Kidney (tissue), 13 donors: ENCODE measurements at regions not wholly inside any gene's neighbourhood (a gene's known extent, or its start where the extent isn't known, plus 50 kb on each side); places are given as distances from the start of the nearest gene placed in this dataset.

Experiments used
- DNase-seq, 5 donors: peaks; one replicate each; pipeline ENCODE4 v3.0.0-alpha.2; 2013 to 2020
- FAIRE-seq: peaks from 2 replicates; lab custom pipeline; 2012; peaks lifted over from hg19 to GRCh38; lab: Jason Lieb, UNC
- H3K27ac ChIP-seq, 2 donors: one replicate each; pipeline ENCODE4 v1.7.0; 2013; ENCODE audit warnings: low read depth in 2 of 2, low read length in 2 of 2, inconsistent platforms in 1 of 2
- H3K27me3 ChIP-seq: one replicate; pipeline ENCODE4 v1.7.1; 2013; ENCODE audit warnings: low read length, inconsistent platforms; ENCODE audit not compliant: control insufficient read depth, insufficient read depth
- H3K36me3 ChIP-seq, 3 donors: one replicate each; pipeline versions ENCODE4 v1.7.0 to v1.7.1; 2013; ENCODE audit warnings: low read length in 3 of 3, control low read depth in 1 of 3, inconsistent platforms in 1 of 3; ENCODE audit not compliant: insufficient read depth in 3 of 3, control insufficient read depth in 2 of 3
- H3K4me1 ChIP-seq, 3 donors: one replicate each; pipeline versions ENCODE4 v1.7.0 to v1.7.1; 2013; ENCODE audit warnings: low read length in 3 of 3, inconsistent platforms in 1 of 3, low read depth in 1 of 3; ENCODE audit not compliant: control insufficient read depth in 2 of 3, insufficient read depth in 2 of 3
- H3K4me3 ChIP-seq, 3 donors: one replicate each; pipeline versions ENCODE4 v1.7.0 to v1.8.1; 2013; ENCODE audit warnings: low read length in 3 of 3, control low read depth in 1 of 3, inconsistent platforms in 1 of 3
- H3K9ac ChIP-seq, 3 donors: one replicate each; pipeline versions ENCODE4 v1.7.0 to v1.7.1; 2013; ENCODE audit warnings: low read length in 3 of 3, control low read depth in 1 of 3, inconsistent platforms in 1 of 3
- H3K9me3 ChIP-seq, 3 donors: one replicate each; pipeline versions ENCODE4 v1.7.0 to v1.7.1; 2013; ENCODE audit warnings: low read length in 3 of 3, control low read depth in 1 of 3, inconsistent platforms in 1 of 3; ENCODE audit not compliant: control insufficient read depth in 2 of 3, insufficient read depth in 1 of 3
- intact Hi-C: fragments of 100-400 bp; cut with DNase I; formaldehyde crosslinking; loops from one replicate; pipeline ENCODE4 v1.11.1; 2022
- TF ChIP-seq, protein P1 (sequence below): IDR thresholded peaks from 3 replicates; pipeline ENCODE4 v1.5.1; 2012; ENCODE audit warnings: mild to moderate bottlenecking, moderate library complexity, borderline replicate concordance; ENCODE audit not compliant: insufficient read depth; ENCODE audit errors: extremely low read depth
- donor health status: control.
- donor health status: control.
- donor health status: control.
- donor health status: control.
- donor health status: control.
- donor health status: DM: yes; HTN: yes; CAD: no.
- donor health status: Normal renal cell carcinoma (clear cell type).

DNA sequence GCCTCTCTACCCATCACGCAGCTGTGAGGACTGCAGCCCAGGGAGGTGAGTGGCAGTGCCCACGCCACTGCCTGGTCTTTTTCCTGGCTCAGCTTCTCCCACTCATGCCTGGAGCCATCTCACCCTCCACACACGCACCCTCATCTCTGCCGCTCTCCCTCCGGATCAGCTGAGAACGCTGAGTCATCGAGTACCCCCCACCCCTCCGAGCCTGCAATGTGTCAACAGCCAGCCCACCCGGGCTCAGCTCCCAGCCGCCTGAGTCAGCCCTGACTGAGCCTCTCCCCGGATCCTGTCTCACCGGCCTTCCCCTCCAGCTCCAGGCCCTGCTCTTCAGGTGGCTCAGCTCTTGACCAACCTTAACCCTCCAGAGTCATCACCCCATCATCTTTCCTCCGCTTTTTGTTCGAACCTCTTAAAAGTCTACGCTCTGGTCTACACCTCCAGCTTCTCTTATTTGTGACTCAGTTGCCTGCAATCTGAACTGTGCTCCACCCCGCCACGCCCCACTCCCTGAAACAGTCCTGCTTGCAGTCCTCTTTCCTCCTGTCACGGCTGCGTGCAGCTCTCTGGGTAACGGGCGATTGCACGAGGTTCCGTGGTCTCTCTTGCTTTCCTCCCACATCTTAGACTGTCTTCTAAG is 94.4 kb upstream of the ASAP2 start:
- Histone ChIP-seq H3K27me3 (no peaks in the 10 kb centered on the region), H3K4me1 (peaks cover 0 to 15% (median 4%) of the 10 kb centered on the region in 3 donors), H3K9me3 (no peaks in the 10 kb centered on the region), H3K36me3 (no peaks in the 10 kb centered on the region), H3K27ac (no peak overlapping the region), H3K9ac (no peak overlapping the region), H3K4me3 (no peak overlapping the region)
- FAIRE-seq (no peak), DNase-seq (no peak)
- TF ChIP-seq, protein P1, sequence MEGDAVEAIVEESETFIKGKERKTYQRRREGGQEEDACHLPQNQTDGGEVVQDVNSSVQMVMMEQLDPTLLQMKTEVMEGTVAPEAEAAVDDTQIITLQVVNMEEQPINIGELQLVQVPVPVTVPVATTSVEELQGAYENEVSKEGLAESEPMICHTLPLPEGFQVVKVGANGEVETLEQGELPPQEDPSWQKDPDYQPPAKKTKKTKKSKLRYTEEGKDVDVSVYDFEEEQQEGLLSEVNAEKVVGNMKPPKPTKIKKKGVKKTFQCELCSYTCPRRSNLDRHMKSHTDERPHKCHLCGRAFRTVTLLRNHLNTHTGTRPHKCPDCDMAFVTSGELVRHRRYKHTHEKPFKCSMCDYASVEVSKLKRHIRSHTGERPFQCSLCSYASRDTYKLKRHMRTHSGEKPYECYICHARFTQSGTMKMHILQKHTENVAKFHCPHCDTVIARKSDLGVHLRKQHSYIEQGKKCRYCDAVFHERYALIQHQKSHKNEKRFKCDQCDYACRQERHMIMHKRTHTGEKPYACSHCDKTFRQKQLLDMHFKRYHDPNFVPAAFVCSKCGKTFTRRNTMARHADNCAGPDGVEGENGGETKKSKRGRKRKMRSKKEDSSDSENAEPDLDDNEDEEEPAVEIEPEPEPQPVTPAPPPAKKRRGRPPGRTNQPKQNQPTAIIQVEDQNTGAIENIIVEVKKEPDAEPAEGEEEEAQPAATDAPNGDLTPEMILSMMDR, result no peak
- intact Hi-C loops, result no loop called here

DNA sequence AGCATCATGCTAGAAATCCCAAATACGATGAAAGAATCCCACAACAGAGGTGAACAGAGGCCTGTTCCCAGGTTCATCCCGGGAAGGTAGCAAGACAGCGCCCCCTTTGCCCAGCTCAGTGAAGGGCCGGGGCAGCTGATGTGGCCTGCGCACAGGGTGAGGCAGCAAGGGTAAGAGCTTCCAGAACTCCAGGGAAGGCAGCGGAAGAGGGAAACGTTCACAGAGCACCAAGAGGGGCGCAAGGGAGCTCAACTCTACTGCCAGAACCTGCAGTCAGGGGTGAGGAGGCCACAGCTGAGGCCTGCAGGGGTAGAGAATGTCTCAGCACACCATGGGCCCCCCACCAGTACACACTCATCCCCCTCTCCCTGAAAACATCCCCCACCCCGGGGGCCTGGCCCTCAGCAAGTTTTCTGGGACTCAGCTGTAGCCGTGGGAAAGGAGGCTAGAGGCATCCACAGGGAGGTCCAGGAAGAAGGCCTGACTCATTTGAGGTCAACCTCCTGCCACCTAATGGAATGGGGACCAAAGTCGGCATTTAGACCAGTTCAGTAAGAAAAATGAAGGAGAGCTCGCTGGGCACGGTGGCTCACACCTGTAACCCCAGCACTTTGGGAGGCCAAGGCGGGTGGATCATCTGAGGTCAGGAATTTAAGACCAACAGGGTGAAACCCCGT is 95.6 kb upstream of the ASAP2 start:
- FAIRE-seq (no peak), DNase-seq (no peak)

DNA sequence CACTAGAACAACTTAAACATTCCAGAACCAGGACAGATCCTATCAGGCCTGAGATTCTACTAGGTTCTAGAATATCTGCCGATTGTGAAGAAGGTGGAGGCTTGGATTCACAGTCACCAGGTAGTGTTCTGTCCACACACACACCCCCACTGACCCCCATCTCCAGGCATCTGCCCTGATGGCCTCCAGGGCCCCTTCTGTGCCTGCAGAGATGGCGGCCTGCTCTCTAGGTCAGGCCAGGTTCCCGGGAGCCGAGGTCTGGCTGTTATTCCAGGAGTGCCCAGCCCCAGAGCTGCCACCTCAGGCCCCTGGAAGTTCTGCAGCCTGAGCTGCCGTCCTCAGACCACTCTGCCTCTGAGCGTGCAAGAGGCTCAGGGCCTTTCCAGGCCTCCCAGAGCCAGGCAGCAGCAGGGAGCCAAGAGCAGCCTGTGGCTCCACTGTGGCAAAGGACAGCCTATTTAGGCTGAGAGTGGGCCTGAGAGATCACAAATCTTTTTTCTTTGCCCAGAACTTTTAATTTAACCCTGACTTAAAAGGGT is 96.2 kb upstream of the ASAP2 start:
- Histone ChIP-seq H3K4me1 (peaks cover 0 to 20% (median 10%) of the 10 kb centered on the region in 3 donors), H3K4me3 (no peak overlapping the region), H3K9ac (no peak overlapping the region), H3K27me3 (no peaks in the 10 kb centered on the region), H3K27ac (no peak overlapping the region), H3K9me3 (no peaks in the 10 kb centered on the region), H3K36me3 (no peaks in the 10 kb centered on the region)
- TF ChIP-seq, protein P1, result no peak
- no peak for FAIRE-seq
- no peak for DNase-seq
- intact Hi-C loops, result no loop called here

More for the DNA sequence above, 95.6 kb upstream of the ASAP2 start:
- Histone ChIP-seq H3K4me1 (peaks cover 0 to 20% (median 10%) of the 10 kb centered on the region in 3 donors), H3K27ac (no peak overlapping the region), H3K36me3 (no peaks in the 10 kb centered on the region), H3K27me3 (no peaks in the 10 kb centered on the region), H3K4me3 (no peak overlapping the region), H3K9ac (no peak overlapping the region), H3K9me3 (no peaks in the 10 kb centered on the region)
- intact Hi-C loops, result no loop called here
- TF ChIP-seq, protein P1, result no peak
